Spinal cord (tissue), 9 donors: ENCODE measurements at regions not wholly inside any gene's neighbourhood (a gene's known extent, or its start where the extent isn't known, plus 50 kb on each side); places are given as distances from the start of the nearest gene placed in this dataset.
"Not testable (repeated sequence)": the region's sequence is repeated elsewhere in the genome, so short reads cannot be mapped to it uniquely, and the experiment has no call there.

Experiments
- DNase-seq, 6 donors: peaks; one replicate each; pipeline versions ENCODE4 v3.0.0 to v3.0.0-alpha.2; 2013 to 2015; ENCODE audit warnings: low spot score in 6 of 6, low read depth in 4 of 6
- H3K27ac ChIP-seq: one replicate; pipeline ENCODE4 v1.5.1; 2013; ENCODE audit warnings: low read depth, low read length, control low read depth
- H3K27me3 ChIP-seq: one replicate; pipeline ENCODE4 v1.6.1; 2013; ENCODE audit warnings: low read length; ENCODE audit not compliant: control insufficient read depth, insufficient read depth
- H3K36me3 ChIP-seq: one replicate; pipeline ENCODE4 v1.6.1; 2013; ENCODE audit warnings: low read length; ENCODE audit not compliant: control insufficient read depth, insufficient read depth
- H3K4me1 ChIP-seq: one replicate; pipeline ENCODE4 v1.6.1; 2013; ENCODE audit warnings: low read length; ENCODE audit not compliant: control insufficient read depth, insufficient read depth
- H3K4me3 ChIP-seq: one replicate; pipeline ENCODE4 v1.5.1; 2013; ENCODE audit warnings: low read depth, low read length, control low read depth
- H3K9me3 ChIP-seq: one replicate; pipeline ENCODE4 v1.6.1; 2013; ENCODE audit warnings: low read length; ENCODE audit not compliant: control insufficient read depth, insufficient read depth
- WGBS: methylation state at CpG from one replicate; pipeline ENCODE4 v1.1.5; 2013; ENCODE audit warnings: missing lambda C conversion rate; ENCODE audit not compliant: insufficient coverage; 5-methylcytosine and 5-hydroxymethylcytosine counted together
- donor health status: healthy.

GRCh38 chr6:80783271-80783670 lies 676.8 kb downstream of the BCKDHB start:
- not testable (repeated sequence) for H3K27ac ChIP-seq, H3K36me3 ChIP-seq, DNase-seq, H3K9me3 ChIP-seq, H3K27me3 ChIP-seq, H3K4me3 ChIP-seq, H3K4me1 ChIP-seq
- WGBS: 98% methylated on average over 12 of the region's 12 CpGs

GRCh38 chr6:80771941-80772340 lies 665.5 kb downstream of the BCKDHB start:
- H3K4me3 ChIP-seq: no peak overlapping the region
- DNase-seq: peak in 1 of 6 donors; percentile 26
- no peaks in the 10 kb centered on the region for H3K27me3 ChIP-seq
- H3K9me3 ChIP-seq: no peaks in the 10 kb centered on the region
- WGBS: no CpG with 5 or more reads among the region's 2 CpGs
- H3K27ac ChIP-seq: no peak overlapping the region
- no peaks in the 10 kb centered on the region for H3K4me1 ChIP-seq
- H3K36me3 ChIP-seq: no peaks in the 10 kb centered on the region

DNA sequence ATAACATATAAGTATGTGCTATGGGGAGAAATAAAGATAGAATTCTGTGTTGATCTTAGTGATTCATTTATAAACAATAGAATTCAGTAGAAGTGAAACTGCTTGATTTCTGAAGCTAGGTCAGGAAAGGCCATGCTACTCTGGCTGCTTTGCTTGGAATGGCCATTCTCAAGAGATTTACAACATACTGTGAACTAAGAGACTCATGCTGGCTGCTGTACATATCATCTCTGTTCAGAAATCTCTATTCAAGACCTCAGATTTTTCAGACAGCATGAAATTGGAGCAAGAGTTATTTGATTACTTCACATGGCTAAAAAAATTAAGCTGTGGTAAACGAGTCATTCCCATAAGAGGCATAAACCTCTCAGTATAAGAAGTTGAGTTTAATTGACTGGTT lies 662.6 kb downstream of the BCKDHB start:
- no CpG with 5 or more reads among the region's 1 CpG for WGBS
- H3K9me3 ChIP-seq: no peaks in the 10 kb centered on the region
- H3K4me1 ChIP-seq: no peaks in the 10 kb centered on the region
- no peak overlapping the region for H3K27ac ChIP-seq
- no peak overlapping the region for H3K4me3 ChIP-seq
- no peaks in the 10 kb centered on the region for H3K27me3 ChIP-seq
- H3K36me3 ChIP-seq: no peaks in the 10 kb centered on the region
- peak in 1 of 6 donors; percentile 28 for DNase-seq

- no peaks in the 10 kb centered on the region for H3K9me3 ChIP-seq
- 100% methylated on average over 1 of the region's 2 CpGs for WGBS
- no peaks in the 10 kb centered on the region for H3K4me1 ChIP-seq
- no peaks in the 10 kb centered on the region for H3K27me3 ChIP-seq
- no peak overlapping the region for H3K4me3 ChIP-seq
- no peaks in the 10 kb centered on the region for H3K36me3 ChIP-seq
- DNase-seq: peak in 1 of 6 donors; percentile 15
- no peak overlapping the region for H3K27ac ChIP-seq
These were observed 661.3 kb downstream of the BCKDHB start for GRCh38 chr6:80767808-80768207.

GRCh38 chr6:80744213-80744612 lies 637.7 kb downstream of the BCKDHB start:
- no peaks in the 10 kb centered on the region for H3K4me1 ChIP-seq

GRCh38 chr6:80742481-80742880 lies 636.0 kb downstream of the BCKDHB start:
- no peaks in the 10 kb centered on the region for H3K9me3 ChIP-seq
- H3K36me3 ChIP-seq: no peaks in the 10 kb centered on the region
- 60% methylated on average over 2 of the region's 2 CpGs for WGBS
- no peak overlapping the region for H3K4me3 ChIP-seq
- DNase-seq: peak in 2 of 6 donors; percentile 25 to 44
- no peaks in the 10 kb centered on the region for H3K4me1 ChIP-seq
- no peak overlapping the region for H3K27ac ChIP-seq
- H3K27me3 ChIP-seq: no peaks in the 10 kb centered on the region

More at GRCh38 chr6:80744213-80744612, 637.7 kb downstream of the BCKDHB start:
- Histone ChIP-seq H3K9me3 (no peaks in the 10 kb centered on the region), H3K4me3 (no peak overlapping the region), H3K27ac (no peak overlapping the region), H3K27me3 (no peaks in the 10 kb centered on the region), H3K36me3 (no peaks in the 10 kb centered on the region)
- no peak for DNase-seq

- no peaks in the 10 kb centered on the region for H3K27me3 ChIP-seq
- no CpG with 5 or more reads among the region's 2 CpGs for WGBS
- H3K36me3 ChIP-seq: no peaks in the 10 kb centered on the region
- H3K27ac ChIP-seq: no peak overlapping the region
- no peaks in the 10 kb centered on the region for H3K4me1 ChIP-seq
- H3K4me3 ChIP-seq: no peak overlapping the region
- no peak for DNase-seq
- no peaks in the 10 kb centered on the region for H3K9me3 ChIP-seq
These were observed 627.2 kb downstream of the BCKDHB start for GRCh38 chr6:80733641-80734040.

- no CpG with 5 or more reads among the region's 1 CpG for WGBS
- H3K4me1 ChIP-seq: no peaks in the 10 kb centered on the region
- no peaks in the 10 kb centered on the region for H3K36me3 ChIP-seq
- no peak overlapping the region for H3K27ac ChIP-seq
- H3K27me3 ChIP-seq: no peaks in the 10 kb centered on the region
- H3K9me3 ChIP-seq: no peaks in the 10 kb centered on the region
- H3K4me3 ChIP-seq: no peak overlapping the region
- no peak for DNase-seq
These were observed 622.4 kb downstream of the BCKDHB start for GRCh38 chr6:80728830-80729229.

DNA sequence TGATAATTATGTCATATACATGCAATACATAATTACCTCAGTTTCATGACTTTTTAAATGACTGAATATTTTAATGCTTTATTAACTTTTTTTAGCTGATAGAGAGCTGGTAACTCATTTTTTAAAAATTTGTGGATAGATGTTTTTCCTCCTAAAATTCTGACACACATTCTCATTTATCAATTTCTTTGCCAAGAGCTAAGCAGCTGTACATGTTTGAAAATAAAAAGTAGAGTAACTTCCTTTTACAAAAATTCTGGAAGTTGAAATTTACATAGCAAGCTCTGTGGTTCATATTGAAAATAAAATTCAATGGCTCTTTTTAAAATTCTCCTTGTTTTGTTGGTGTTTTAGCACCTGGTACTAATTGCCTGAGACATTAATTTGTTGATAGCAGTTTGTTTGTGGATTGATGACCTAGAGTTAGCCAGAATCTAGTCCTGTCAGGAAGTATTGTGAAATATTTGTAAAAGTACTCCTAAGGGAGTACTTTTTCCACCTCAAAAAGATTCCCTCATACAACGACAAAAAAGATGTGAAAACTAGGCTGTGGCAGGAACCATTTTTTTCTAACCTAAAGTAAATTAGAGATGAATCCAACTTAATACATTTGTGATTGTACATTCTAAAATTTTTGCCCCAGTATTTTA lies 621.8 kb downstream of the BCKDHB start:
- no peak overlapping the region for H3K4me3 ChIP-seq
- no CpG with 5 or more reads among the region's 1 CpG for WGBS
- H3K4me1 ChIP-seq: no peaks in the 10 kb centered on the region
- no peaks in the 10 kb centered on the region for H3K9me3 ChIP-seq
- H3K27ac ChIP-seq: no peak overlapping the region
- DNase-seq: no peak
- H3K36me3 ChIP-seq: no peaks in the 10 kb centered on the region
- no peaks in the 10 kb centered on the region for H3K27me3 ChIP-seq

DNA sequence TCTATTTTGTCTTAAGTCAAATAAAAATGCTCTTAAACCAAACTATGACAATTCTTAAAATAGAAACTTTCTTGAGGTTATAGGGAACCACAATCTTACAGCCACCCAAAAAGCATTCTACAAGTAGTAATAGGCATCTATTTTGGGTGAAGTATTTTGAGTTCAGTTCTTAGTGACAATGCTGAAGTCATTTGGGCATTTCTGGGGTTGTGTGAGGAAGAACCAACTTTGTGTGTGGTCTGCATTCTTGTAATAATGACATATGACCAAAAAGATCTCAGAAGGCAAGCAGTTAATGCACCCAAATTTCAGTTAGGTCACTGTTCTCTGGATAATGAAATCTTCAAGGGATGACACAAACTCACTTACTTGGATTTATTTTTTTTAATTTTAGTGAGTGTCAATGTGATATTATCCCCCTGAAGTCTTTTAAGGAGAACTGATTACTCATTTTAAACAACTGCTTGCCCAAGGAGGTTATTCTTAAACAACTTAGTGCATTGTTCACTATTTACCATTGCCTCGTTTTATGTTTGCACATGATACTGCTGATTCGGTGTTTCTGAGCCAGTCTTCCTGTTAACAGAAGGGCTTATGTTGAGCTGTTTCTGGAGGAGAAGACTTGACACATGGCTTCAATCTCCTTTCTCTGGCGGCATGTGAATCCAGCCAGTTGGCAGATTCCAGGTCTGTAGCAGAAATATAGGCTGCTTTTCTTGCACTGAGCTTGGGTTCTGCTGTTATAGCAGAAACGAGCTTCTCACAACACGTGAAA lies 618.9 kb downstream of the BCKDHB start:
- no peaks in the 10 kb centered on the region for H3K4me1 ChIP-seq
- H3K4me3 ChIP-seq: no peak overlapping the region
- no peaks in the 10 kb centered on the region for H3K36me3 ChIP-seq
- H3K27me3 ChIP-seq: no peaks in the 10 kb centered on the region
- H3K27ac ChIP-seq: no peak overlapping the region
- 89% methylated on average over 2 of the region's 5 CpGs for WGBS
- peak in 2 of 6 donors; percentile 7 to 60 for DNase-seq
- no peaks in the 10 kb centered on the region for H3K9me3 ChIP-seq
